Activated CD4-positive, alpha-beta T cell treated with anti-CD3 and anti-CD28 coated beads, Interleukin-2, Interleukin-6, amounts not matched to agents 100 ng/mL and 50 ng/mL, durations not matched to agents 16 hours and 8 hours (primary cell): ENCODE measurements at regions not wholly inside any gene's neighbourhood (a gene's known extent, or its start where the extent isn't known, plus 50 kb on each side); places are given as distances from the start of the nearest gene placed in this dataset.
"Not testable (repeated sequence)": the region's sequence is repeated elsewhere in the genome, so short reads cannot be mapped to it uniquely, and the experiment has no call there.

Source experiments
- DNase-seq: peaks from one replicate; pipeline ENCODE4 v3.0.0-alpha.2; 2020

GRCh38 chr1:67530071-67530470 lies 99.9 kb upstream of the SERBP1 start:
- no peak for DNase-seq

- peak; percentile 33 for DNase-seq
Observed at GRCh38 chr1:67532452-67533216, 102.4 kb upstream of the SERBP1 start.

GRCh38 chr1:67534627-67535065 lies 104.4 kb upstream of the SERBP1 start:
- no peak for DNase-seq

- peak; percentile 64 for DNase-seq
Observed at GRCh38 chr1:67535474-67535873, 105.3 kb upstream of the SERBP1 start.

GRCh38 chr1:67536957-67537666 lies 106.9 kb upstream of the SERBP1 start:
- DNase-seq = no peak

- DNase-seq = no peak
Observed at GRCh38 chr1:67537667-67538018, 107.4 kb upstream of the SERBP1 start.

GRCh38 chr1:67540025-67540732 lies 110.0 kb upstream of the SERBP1 start:
- no peak for DNase-seq

GRCh38 chr1:67540733-67541125 lies 110.5 kb upstream of the SERBP1 start:
- DNase-seq = no peak

- DNase-seq = no peak
Observed at GRCh38 chr1:67542747-67543146, 112.5 kb upstream of the SERBP1 start.

GRCh38 chr1:67544921-67545320 lies 114.7 kb upstream of the SERBP1 start:
- no peak for DNase-seq

GRCh38 chr1:67545364-67545763 lies 115.2 kb upstream of the SERBP1 start:
- no peak for DNase-seq

- no peak for DNase-seq
Observed at GRCh38 chr1:67551375-67551774, 121.2 kb upstream of the SERBP1 start.

GRCh38 chr1:67552336-67552759 lies 122.1 kb upstream of the SERBP1 start:
- no peak for DNase-seq

GRCh38 chr1:67554204-67554603 lies 124.0 kb upstream of the SERBP1 start:
- not testable (repeated sequence) for DNase-seq

- no peak for DNase-seq
Observed at GRCh38 chr1:67555461-67556296, 125.5 kb upstream of the SERBP1 start.

- no peak for DNase-seq
Observed at GRCh38 chr1:67556297-67556900, 126.2 kb upstream of the SERBP1 start.

GRCh38 chr1:67557696-67558448 lies 127.1 kb upstream of the GADD45A start:
- no peak for DNase-seq

- no peak for DNase-seq
Observed at GRCh38 chr1:67558449-67559193, 126.4 kb upstream of the GADD45A start.

- DNase-seq = no peak
Observed at GRCh38 chr1:67559222-67559700, 125.7 kb upstream of the GADD45A start.

GRCh38 chr1:67560580-67561255 lies 124.3 kb upstream of the GADD45A start:
- DNase-seq = no peak
